MCF 10A (cell line): ENCODE measurements at regions not wholly inside any gene's neighbourhood (a gene's known extent, or its start where the extent isn't known, plus 50 kb on each side); places are given as distances from the start of the nearest gene placed in this dataset.

Source experiments
- BruUV-seq: library from RNA; stranded (reverse); fragments of 400-500 nt; replicated peaks from 2 replicates; lab custom pipeline; 2021; lab: Mats Ljungman, UMichigan
- CTCF ChIA-PET: fragments of 300-600 bp; sonication (Branson Sonifier 250); formaldehyde crosslinking; extraction: SDS; loops from one replicate; lab custom pipeline; 2021; ENCODE audit warnings: antibody characterized with exemption, inconsistent platforms; lab: Yijun Ruan, JAX
- POLR2A ChIA-PET: fragments of 300-600, 350-650 bp; sonication (Branson Sonifier 250); formaldehyde crosslinking; extraction: SDS; loops from one replicate; lab custom pipeline; 2020; ENCODE audit warnings: antibody characterized with exemption, inconsistent platforms; lab: Yijun Ruan, JAX
- DNase-seq: peaks from one replicate; pipeline ENCODE4 v3.0.0-alpha.2; 2018; ENCODE audit not compliant: unreplicated experiment
- H3K27ac Mint-ChIP-seq: one replicate; pipeline ENCODE4 v1.8.0; 2022; ENCODE audit warnings: mild to moderate bottlenecking, low read depth, mixed read lengths; ENCODE audit not compliant: unreplicated experiment
- H3K27me3 Mint-ChIP-seq: one replicate; pipeline ENCODE4 v1.8.0; 2022; ENCODE audit warnings: mixed read lengths; ENCODE audit not compliant: insufficient read depth, unreplicated experiment
- H3K36me3 Mint-ChIP-seq: one replicate; pipeline ENCODE4 v1.8.0; 2022; ENCODE audit warnings: mild to moderate bottlenecking, moderate library complexity, mixed read lengths; ENCODE audit not compliant: insufficient read depth, unreplicated experiment
- H3K4me1 Mint-ChIP-seq: one replicate; pipeline ENCODE4 v1.8.0; 2022; ENCODE audit warnings: mixed read lengths; ENCODE audit not compliant: insufficient read depth, unreplicated experiment
- H3K4me3 Mint-ChIP-seq: one replicate; pipeline ENCODE4 v1.8.0; 2022; ENCODE audit warnings: mild to moderate bottlenecking, moderate library complexity, mixed read lengths; ENCODE audit not compliant: unreplicated experiment
- H3K9me3 Mint-ChIP-seq: one replicate; pipeline ENCODE4 v1.8.0; 2022; ENCODE audit warnings: mixed read lengths; ENCODE audit not compliant: unreplicated experiment
- intact Hi-C: fragments of 100-400 bp; cut with micrococcal nuclease; formaldehyde crosslinking; loops from 2 replicates; pipeline ENCODE4 v1.14.1; 2022
- TF ChIP-seq, protein P1 (sequence below): fragments of 200-600 bp; IDR thresholded peaks from one replicate; pipeline ENCODE4 v1.8.0; 2022; ENCODE audit warnings: antibody characterized with exemption, mild to moderate bottlenecking; ENCODE audit not compliant: unreplicated experiment

DNA sequence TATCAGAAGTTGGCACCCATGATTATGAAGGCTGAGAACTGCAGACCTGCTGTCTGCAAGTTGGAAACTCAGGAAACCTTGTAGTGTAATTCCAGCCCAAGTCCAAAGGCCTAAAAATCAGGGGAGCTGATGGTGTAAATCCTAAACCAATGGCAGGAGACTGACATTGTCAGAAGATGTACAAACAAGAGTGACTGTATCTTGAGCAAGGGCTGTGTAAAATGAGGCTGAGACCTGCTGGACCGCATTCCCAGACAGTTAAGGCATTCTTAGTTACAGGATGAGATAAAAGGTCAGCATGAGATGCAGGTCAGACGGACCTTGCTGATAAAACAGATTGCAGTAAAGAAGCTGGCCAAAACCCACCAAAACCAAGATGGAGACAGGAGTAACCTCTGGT is 147.7 kb downstream of the COG6 start:
- no peak for DNase-seq
- H3K36me3 Mint-ChIP-seq = no peaks in the 10 kb centered on the region
- intact Hi-C loops = no loop called here
- ChIA-PET CTCF (no interaction called here), POLR2A (no interaction called here)
- H3K4me1 Mint-ChIP-seq = no peaks in the 10 kb centered on the region
- no TSS peak for BruUV-seq
- peaks cover 7% of the 10 kb centered on the region for H3K9me3 Mint-ChIP-seq
- no peaks in the 10 kb centered on the region for H3K27me3 Mint-ChIP-seq
- H3K4me3 Mint-ChIP-seq = no peak overlapping the region
- no peak overlapping the region for H3K27ac Mint-ChIP-seq
- TF ChIP-seq, protein P1, sequence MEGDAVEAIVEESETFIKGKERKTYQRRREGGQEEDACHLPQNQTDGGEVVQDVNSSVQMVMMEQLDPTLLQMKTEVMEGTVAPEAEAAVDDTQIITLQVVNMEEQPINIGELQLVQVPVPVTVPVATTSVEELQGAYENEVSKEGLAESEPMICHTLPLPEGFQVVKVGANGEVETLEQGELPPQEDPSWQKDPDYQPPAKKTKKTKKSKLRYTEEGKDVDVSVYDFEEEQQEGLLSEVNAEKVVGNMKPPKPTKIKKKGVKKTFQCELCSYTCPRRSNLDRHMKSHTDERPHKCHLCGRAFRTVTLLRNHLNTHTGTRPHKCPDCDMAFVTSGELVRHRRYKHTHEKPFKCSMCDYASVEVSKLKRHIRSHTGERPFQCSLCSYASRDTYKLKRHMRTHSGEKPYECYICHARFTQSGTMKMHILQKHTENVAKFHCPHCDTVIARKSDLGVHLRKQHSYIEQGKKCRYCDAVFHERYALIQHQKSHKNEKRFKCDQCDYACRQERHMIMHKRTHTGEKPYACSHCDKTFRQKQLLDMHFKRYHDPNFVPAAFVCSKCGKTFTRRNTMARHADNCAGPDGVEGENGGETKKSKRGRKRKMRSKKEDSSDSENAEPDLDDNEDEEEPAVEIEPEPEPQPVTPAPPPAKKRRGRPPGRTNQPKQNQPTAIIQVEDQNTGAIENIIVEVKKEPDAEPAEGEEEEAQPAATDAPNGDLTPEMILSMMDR = no peak

DNA sequence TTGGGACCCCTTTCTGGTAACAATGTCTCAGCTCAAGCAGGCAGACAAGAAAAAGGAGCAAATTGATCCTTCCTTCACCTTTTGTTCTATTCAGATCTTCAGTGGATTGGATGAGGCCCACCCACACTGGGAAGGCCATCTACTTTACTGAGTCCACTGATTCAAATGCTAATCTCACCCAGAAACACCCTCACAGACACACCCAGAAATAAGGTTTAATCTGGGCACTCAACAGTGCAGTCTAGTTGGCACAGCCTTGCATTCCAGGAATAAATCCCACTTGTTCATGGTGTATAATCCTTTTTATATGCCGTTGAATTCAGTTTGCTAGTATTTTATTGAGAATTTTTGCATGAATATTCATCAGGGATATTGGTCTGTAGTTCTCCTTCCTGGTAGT is 148.4 kb downstream of the COG6 start:
- TF ChIP-seq, protein P1 = no peak
- Mint-ChIP-seq H3K27me3 (no peaks in the 10 kb centered on the region), H3K4me1 (no peaks in the 10 kb centered on the region), H3K36me3 (no peaks in the 10 kb centered on the region), H3K9me3 (peaks cover 7% of the 10 kb centered on the region), H3K27ac (no peak overlapping the region), H3K4me3 (no peak overlapping the region)
- CTCF ChIA-PET = no interaction called here
- BruUV-seq = no TSS peak
- no peak for DNase-seq
- intact Hi-C loops = no loop called here
- POLR2A ChIA-PET = no interaction called here

DNA sequence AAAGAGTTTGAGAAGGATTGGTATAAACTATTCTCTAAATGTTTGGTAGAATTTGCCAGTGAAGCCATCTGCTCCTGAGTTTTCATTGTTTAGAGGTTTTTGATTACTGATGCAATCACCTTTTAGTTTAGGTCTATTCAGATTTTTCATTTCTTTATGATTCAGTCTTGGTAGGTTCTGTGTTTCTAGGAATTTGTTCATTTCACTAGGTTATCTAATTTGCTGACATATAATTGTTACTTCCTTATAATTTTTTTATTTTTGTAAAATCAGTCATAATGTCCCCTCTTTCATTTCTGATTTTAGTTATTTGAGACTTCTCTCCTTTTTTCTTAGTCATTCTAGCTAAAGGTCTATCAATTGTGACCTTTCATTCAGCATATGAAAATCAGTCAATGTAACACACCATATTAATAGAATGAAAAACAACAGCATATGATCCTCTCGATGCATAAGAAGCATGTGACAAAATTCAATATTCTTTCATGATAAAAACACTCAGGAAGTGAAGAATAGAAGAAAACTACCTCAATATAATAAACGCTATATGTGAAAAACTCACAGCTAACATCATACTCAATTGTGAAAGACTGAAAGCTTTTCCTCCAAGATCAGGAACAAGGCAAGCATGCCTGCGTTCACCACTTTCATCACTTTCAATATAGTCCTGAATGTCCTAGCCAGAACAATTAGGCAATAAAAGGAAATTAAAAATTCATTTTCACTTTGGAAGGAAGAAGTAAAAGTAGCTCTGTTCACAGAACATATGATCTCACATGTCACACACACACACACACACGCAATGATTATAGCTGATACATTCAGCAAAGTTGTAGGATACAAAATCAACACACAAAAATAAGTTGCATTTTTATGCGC is 149.1 kb downstream of the COG6 start:
- BruUV-seq = no TSS peak
- DNase-seq = no peak
- intact Hi-C loops = no loop called here
- POLR2A ChIA-PET = no interaction called here
- Mint-ChIP-seq H3K27me3 (no peaks in the 10 kb centered on the region), H3K4me3 (no peak overlapping the region), H3K9me3 (peaks cover 7% of the 10 kb centered on the region), H3K36me3 (no peaks in the 10 kb centered on the region), H3K4me1 (no peaks in the 10 kb centered on the region), H3K27ac (no peak overlapping the region)
- CTCF ChIA-PET = interaction anchor here (0.6 kb wide), 2 partner anchors 106 to 181 kb away, joined by 3 to 5 read pairs; no protein-coding TSS in a partner anchor
- TF ChIP-seq, protein P1 = no peak

DNA sequence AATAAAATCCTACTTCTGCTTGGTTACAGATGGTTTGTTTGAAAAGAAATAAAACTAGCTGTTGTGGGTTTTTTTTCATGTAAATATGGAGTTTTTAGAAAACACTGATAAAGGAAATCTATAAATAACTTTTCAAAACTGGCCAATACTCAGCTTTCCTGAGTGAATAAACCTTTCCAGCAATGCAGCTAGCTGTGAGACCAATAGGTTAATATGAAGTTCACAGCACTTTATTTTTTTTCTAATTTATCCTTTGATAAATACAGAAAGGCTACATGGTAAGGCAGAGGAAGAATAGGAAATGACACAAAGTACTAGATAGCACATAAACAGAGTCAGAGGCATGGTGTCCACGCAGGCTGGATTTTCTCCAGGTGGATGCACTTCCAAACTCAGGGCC is 154.0 kb downstream of the COG6 start:
- Mint-ChIP-seq H3K4me3 (no peak overlapping the region), H3K4me1 (peaks cover 5% of the 10 kb centered on the region), H3K27ac (no peak overlapping the region), H3K9me3 (no peaks in the 10 kb centered on the region), H3K36me3 (no peaks in the 10 kb centered on the region), H3K27me3 (no peaks in the 10 kb centered on the region)
- ChIA-PET POLR2A (interaction anchor here (0.7 kb wide), 1 partner anchor 12 kb away, joined by 4 read pairs; no protein-coding TSS in a partner anchor), CTCF (interaction anchor here (0.6 to 0.7 kb wide), 3 partner anchors 24 to 221 kb away, joined by 3 to 5 read pairs (median 3); no protein-coding TSS in a partner anchor)
- TF ChIP-seq, protein P1 = no peak
- no TSS peak for BruUV-seq
- intact Hi-C loops = no loop called here
- no peak for DNase-seq
